ENCODE measurements at regions not wholly inside any gene's neighbourhood (a gene's known extent, or its start where the extent isn't known, plus 50 kb on each side); places are given as distances from the start of the nearest gene placed in this dataset.
"Not testable (repeated sequence)": the region's sequence is repeated elsewhere in the genome, so short reads cannot be mapped to it uniquely, and the experiment has no call there.

DNA sequence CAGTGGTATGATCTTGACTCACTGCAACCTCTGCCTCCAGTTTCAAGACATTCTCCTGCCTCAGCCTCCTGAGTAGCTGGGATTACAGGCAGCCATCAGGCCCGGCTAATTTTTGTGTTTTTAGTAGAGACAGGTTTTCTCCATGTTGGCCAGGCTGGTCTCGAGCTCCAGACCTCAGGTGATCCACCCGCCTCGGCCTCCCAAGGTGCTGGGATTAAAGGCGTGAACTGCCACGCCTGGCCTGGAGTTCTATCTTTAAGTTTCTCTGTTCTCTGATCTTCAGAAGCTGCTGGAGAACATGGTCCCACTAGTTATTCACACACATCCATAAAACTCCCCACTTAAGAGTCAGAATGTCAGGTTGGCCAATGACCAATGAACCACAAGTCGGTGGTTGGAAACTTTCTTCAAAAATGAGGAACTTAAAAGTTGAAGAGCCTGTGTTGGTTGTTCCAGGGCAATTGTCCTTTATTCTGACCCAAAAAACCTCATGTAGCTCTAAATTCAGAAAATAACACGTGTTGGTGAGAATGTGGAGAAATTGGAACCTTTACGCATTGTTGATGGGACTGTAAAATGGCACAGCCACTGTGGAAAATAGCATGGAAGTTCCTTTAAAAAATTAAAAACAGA is 55.9 kb upstream of the PIK3CB start:
- peak; percentile 23 for DNase-seq (ENCODE audit: low spot score)

DNA sequence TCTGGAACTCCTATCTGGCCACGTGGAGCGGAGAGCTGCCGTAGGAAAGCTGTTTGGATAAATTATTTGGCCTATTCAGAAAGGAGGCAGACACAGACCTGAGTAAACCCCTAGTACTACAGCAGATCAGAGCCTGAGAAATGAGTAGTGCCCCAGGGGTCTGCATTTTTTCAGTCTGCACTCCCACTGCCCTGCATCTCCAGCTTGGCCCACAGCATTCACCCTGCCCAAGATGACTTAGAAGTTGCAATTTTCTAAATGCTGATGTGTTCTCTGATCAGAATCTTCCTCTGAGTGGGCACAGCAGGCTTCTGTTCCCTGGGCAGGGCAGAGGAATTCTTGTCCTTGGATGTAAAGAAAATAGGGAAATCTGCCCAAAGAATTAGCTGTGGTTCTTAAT is 55.1 kb upstream of the PIK3CB start:
- DNase-seq (ENCODE audit: low spot score), result no peak

DNA sequence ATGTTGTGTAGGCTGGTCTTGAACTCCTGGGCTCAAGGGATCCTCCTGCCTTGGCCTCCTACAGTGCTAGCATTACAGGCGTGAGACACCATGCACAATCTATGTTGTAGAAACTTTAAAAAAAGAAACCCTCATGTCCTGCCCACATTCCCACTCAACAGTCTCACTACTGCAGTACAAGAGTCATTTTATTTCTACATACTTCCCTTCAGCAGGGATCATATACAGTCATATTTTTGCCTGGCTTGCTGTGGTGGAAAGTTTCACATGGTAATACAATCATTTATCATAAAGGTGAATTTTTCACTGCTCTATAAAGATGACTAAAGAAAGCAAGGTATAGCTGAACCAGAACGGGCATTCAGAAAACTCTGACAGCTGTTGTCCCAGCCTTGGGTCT is 53.8 kb upstream of the PIK3CB start:
- DNase-seq (ENCODE audit: low spot score), result no peak

DNA sequence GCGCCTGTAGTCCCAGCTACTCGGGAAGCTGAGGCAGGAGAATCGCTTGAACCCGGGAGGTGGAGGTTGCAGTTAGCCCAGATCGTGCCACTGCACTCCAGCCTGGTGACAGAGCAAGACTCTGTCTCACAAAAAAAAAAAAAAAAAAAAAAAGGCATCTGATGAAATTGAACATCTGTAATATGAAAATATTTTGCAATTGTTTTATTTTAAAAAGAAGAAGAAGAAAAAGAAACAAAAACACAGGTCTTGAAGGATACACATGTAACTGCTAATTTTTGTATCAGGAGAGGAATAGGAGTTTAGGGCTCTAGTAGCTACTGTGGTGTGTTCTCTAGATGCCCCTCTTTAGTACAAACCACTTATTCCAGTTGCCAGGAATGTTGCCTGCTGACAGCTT is 51.4 kb upstream of the PIK3CB start:
- not testable (repeated sequence) for DNase-seq (ENCODE audit: low spot score)
